ENCODE measurements at regions not wholly inside any gene's neighbourhood (a gene's known extent, or its start where the extent isn't known, plus 50 kb on each side); places are given as distances from the start of the nearest gene placed in this dataset.

DNA sequence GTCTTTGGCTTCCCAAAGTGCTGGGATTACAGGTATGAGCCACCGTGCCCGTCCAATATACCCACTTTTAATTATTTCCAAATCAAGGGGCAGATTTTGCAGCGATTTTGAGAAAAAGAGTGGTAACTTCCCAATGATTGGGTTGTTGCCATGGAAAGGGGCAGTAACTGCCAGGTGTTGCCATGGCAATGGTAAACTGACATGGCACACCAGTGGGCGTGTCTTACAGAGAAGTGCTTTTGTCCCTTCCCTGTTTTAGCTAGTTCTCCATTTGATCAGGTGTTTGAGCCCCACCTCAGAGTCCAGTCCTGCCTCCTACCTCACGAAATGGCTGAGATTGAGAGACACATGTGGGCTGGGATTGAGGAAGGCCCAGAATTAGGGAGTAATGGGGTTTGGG, 86.3 kb upstream of the IER5L start:
- TF ChIP-seq POLR2AphosphoS5 (IDR thresholded peaks at IDR 0.05; ENCODE audit: insufficient read depth, low read depth, low read length) (no peak), FOS (IDR thresholded peaks at IDR 0.05; ENCODE audit: borderline replicate concordance, insufficient read depth, low read length) (no peak), JUN (IDR thresholded peaks at IDR 0.05; ENCODE audit: borderline replicate concordance, insufficient read depth, insufficient read length, low read depth) (no peak), EZH2 (IDR thresholded peaks at IDR 0.05; ENCODE audit: borderline replicate concordance, low read depth, low read length, severe bottlenecking) (no peak), GATA2 (IDR thresholded peaks at IDR 0.05; ENCODE audit: insufficient read depth, insufficient read length, low read depth, low read length) (no peak), POLR2A (IDR thresholded peaks at IDR 0.05; ENCODE audit: low read depth, low read length) (no peak), MYC (IDR thresholded peaks at IDR 0.05; ENCODE audit: low read depth, low read length) (no peak)
- TF ChIP-seq, protein P1, sequence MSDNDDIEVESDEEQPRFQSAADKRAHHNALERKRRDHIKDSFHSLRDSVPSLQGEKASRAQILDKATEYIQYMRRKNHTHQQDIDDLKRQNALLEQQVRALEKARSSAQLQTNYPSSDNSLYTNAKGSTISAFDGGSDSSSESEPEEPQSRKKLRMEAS (IDR thresholded peaks at IDR 0.05; ENCODE audit: insufficient read depth, insufficient read length), result no peak
- TF ChIP-seq, protein P2, sequence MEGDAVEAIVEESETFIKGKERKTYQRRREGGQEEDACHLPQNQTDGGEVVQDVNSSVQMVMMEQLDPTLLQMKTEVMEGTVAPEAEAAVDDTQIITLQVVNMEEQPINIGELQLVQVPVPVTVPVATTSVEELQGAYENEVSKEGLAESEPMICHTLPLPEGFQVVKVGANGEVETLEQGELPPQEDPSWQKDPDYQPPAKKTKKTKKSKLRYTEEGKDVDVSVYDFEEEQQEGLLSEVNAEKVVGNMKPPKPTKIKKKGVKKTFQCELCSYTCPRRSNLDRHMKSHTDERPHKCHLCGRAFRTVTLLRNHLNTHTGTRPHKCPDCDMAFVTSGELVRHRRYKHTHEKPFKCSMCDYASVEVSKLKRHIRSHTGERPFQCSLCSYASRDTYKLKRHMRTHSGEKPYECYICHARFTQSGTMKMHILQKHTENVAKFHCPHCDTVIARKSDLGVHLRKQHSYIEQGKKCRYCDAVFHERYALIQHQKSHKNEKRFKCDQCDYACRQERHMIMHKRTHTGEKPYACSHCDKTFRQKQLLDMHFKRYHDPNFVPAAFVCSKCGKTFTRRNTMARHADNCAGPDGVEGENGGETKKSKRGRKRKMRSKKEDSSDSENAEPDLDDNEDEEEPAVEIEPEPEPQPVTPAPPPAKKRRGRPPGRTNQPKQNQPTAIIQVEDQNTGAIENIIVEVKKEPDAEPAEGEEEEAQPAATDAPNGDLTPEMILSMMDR (IDR thresholded peaks at IDR 0.05; ENCODE audit: extremely low read depth in 1 of 2, insufficient read depth in 1 of 2, low read depth in 1 of 2, low read length in 2 of 2), result no peak
- Histone ChIP-seq H3K36me3 (ENCODE audit: control insufficient read depth in 2 of 2, extremely low read depth in 1 of 2, insufficient read depth in 2 of 2, low read length in 2 of 2) (no peaks in the 10 kb centered on the region), H3K4me3 (replicated peaks in 1 of 3; ENCODE audit: insufficient read depth in 1 of 3, low read depth in 1 of 3, low read length in 3 of 3) (no peak overlapping the region), H3K27me3 (ENCODE audit: control insufficient read depth in 2 of 2, insufficient read depth in 2 of 2, low read length in 2 of 2) (peaks cover 0 to under 1% of the 10 kb centered on the region in 2 experiments), H4K20me1 (replicated peaks; ENCODE audit: control insufficient read depth, extremely low read depth, insufficient read depth, low read length) (no peaks in the 10 kb centered on the region), H2AFZ (ENCODE audit: low read depth, low read length) (no peak overlapping the region), H3K9me3 (replicated peaks; ENCODE audit: control insufficient read depth, insufficient read depth, low read length) (no peaks in the 10 kb centered on the region), H3K4me1 (ENCODE audit: control insufficient read depth, extremely low read depth, insufficient read depth, low read length) (no peaks in the 10 kb centered on the region), H3K9me1 (replicated peaks; ENCODE audit: control insufficient read depth, extremely low read depth, insufficient read depth, low read length) (no peaks in the 10 kb centered on the region), H3K4me2 (ENCODE audit: insufficient read depth, low read length) (no peak overlapping the region), H3K79me2 (ENCODE audit: control insufficient read depth, insufficient read depth, low read length) (no peaks in the 10 kb centered on the region), H3K27ac (ENCODE audit: insufficient read depth, low read depth, low read length) (no peak overlapping the region), H3K9ac (replicated peaks; ENCODE audit: extremely low read depth, insufficient read depth, low read length) (no peak overlapping the region)
- BruUV-seq (replicated peaks), result no TSS peak
- intact Hi-C loops (cut with micrococcal nuclease) (no loop called here), dilution Hi-C loops (cut with MboI; ENCODE audit: extremely low pct_ligation_motif_present, low sequenced_read_pairs) (no loop called here)
- ChIA-PET CTCF (no interaction called here), POLR2A (no interaction called here)
- no peak for DNase-seq (ENCODE audit: low read depth, low spot score)
- FAIRE-seq, result no peak

Measured in endothelial cell of umbilical vein (primary cell).